ENCODE measurements at regions not wholly inside any gene's neighbourhood (a gene's known extent, or its start where the extent isn't known, plus 50 kb on each side); places are given as distances from the start of the nearest gene placed in this dataset.

- 0% methylated on average over 2 of the region's 2 CpGs for WGBS (ENCODE audit: insufficient coverage)
- Mint-ChIP-seq H3K27me3 (ENCODE audit: low read depth in 2 of 2) (peaks cover 4 to 8% of the 10 kb centered on the region in 2 donors), H3K27ac (no peak overlapping the region), H3K4me1 (peaks cover 0 to 6% of the 10 kb centered on the region in 2 donors), H3K9me3 (peaks cover 0 to 2% of the 10 kb centered on the region in 2 donors), H3K36me3 (no peaks in the 10 kb centered on the region), H3K4me3 (no peak overlapping the region)
- intact Hi-C loops (cut with micrococcal nuclease), result no loop called here
- Histone ChIP-seq H3K36me3 (ENCODE audit: control insufficient read depth, insufficient read depth, low read length) (no peaks in the 10 kb centered on the region), H3K27me3 (ENCODE audit: control insufficient read depth, insufficient read depth, low read length) (no peaks in the 10 kb centered on the region), H3K9me3 (ENCODE audit: control insufficient read depth, insufficient read depth, low read length) (no peaks in the 10 kb centered on the region), H3K4me1 (ENCODE audit: control insufficient read depth, insufficient read depth, low read length) (no peaks in the 10 kb centered on the region), H3K4me3 (ENCODE audit: low read length) (no peak overlapping the region), H3K27ac (ENCODE audit: low read length) (no peak overlapping the region)
- TF ChIP-seq, protein P1, sequence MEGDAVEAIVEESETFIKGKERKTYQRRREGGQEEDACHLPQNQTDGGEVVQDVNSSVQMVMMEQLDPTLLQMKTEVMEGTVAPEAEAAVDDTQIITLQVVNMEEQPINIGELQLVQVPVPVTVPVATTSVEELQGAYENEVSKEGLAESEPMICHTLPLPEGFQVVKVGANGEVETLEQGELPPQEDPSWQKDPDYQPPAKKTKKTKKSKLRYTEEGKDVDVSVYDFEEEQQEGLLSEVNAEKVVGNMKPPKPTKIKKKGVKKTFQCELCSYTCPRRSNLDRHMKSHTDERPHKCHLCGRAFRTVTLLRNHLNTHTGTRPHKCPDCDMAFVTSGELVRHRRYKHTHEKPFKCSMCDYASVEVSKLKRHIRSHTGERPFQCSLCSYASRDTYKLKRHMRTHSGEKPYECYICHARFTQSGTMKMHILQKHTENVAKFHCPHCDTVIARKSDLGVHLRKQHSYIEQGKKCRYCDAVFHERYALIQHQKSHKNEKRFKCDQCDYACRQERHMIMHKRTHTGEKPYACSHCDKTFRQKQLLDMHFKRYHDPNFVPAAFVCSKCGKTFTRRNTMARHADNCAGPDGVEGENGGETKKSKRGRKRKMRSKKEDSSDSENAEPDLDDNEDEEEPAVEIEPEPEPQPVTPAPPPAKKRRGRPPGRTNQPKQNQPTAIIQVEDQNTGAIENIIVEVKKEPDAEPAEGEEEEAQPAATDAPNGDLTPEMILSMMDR (IDR thresholded peaks at IDR 0.05), result no peak
- ATAC-seq (no peak), DNase-seq (no peak)
Observed at GRCh38 chrX:15170927-15171326, 99.0 kb downstream of the ASB9 start.

GRCh38 chrX:15167826-15168225 is 102.1 kb downstream of the ASB9 start:
- no peak for DNase-seq
- Mint-ChIP-seq H3K9me3 (peaks cover 0 to 4% of the 10 kb centered on the region in 2 donors), H3K36me3 (no peaks in the 10 kb centered on the region), H3K27ac (no peak overlapping the region), H3K4me3 (no peak overlapping the region), H3K27me3 (ENCODE audit: low read depth in 2 of 2) (peaks cover 4 to 8% of the 10 kb centered on the region in 2 donors), H3K4me1 (peaks cover 0 to 6% of the 10 kb centered on the region in 2 donors)
- H3K4me1 ChIP-seq (ENCODE audit: control insufficient read depth, insufficient read depth, low read length), result no peaks in the 10 kb centered on the region
- no peaks in the 10 kb centered on the region for H3K27me3 ChIP-seq (ENCODE audit: control insufficient read depth, insufficient read depth, low read length)
- H3K9me3 ChIP-seq (ENCODE audit: control insufficient read depth, insufficient read depth, low read length), result no peaks in the 10 kb centered on the region
- TF ChIP-seq, protein P1 (IDR thresholded peaks at IDR 0.05), result no peak
- H3K27ac ChIP-seq (ENCODE audit: low read length), result no peak overlapping the region
- H3K36me3 ChIP-seq (ENCODE audit: control insufficient read depth, insufficient read depth, low read length), result no peaks in the 10 kb centered on the region
- H3K4me3 ChIP-seq (ENCODE audit: low read length), result no peak overlapping the region
- intact Hi-C loops (cut with micrococcal nuclease), result no loop called here
- WGBS (ENCODE audit: insufficient coverage), result 97% methylated on average over 2 of the region's 3 CpGs
- ATAC-seq, result no peak

DNA sequence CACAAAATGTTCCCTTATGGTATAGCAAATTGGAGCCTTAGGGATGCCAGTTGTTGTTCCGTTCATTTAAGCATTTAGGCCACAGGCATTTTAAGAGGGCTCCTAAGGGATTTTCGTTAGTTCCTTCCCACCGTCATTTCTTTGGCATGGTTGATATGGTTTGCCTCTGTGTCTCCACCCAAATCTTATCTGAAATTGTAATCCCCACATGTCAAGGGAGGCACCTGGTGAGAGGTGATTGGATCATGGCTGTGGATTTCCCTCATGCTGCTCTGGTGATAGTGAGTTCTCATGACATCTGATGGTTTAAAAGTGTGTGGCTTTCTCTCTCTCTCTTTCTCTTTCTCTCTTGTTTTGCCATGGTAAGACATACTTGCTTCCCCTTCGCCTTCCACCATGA is 104.1 kb downstream of the ASB9 start:
- no peak for DNase-seq

GRCh38 chrX:15163131-15163530 is 106.8 kb downstream of the ASB9 start:
- TF ChIP-seq, protein P1 (IDR thresholded peaks at IDR 0.05), result no peak
- no peak overlapping the region for H3K4me3 Mint-ChIP-seq
- no peaks in the 10 kb centered on the region for H3K36me3 ChIP-seq (ENCODE audit: control insufficient read depth, insufficient read depth, low read length)
- no CpG with 5 or more reads among the region's 3 CpGs for WGBS (ENCODE audit: insufficient coverage)
- no peak overlapping the region for H3K4me3 ChIP-seq (ENCODE audit: low read length)
- intact Hi-C loops (cut with micrococcal nuclease), result no loop called here
- no peaks in the 10 kb centered on the region for H3K36me3 Mint-ChIP-seq
- H3K27ac ChIP-seq (ENCODE audit: low read length), result no peak overlapping the region
- H3K4me1 Mint-ChIP-seq, result peaks cover 0 to 8% of the 10 kb centered on the region in 2 donors
- H3K9me3 ChIP-seq (ENCODE audit: control insufficient read depth, insufficient read depth, low read length), result no peaks in the 10 kb centered on the region
- no peaks in the 10 kb centered on the region for H3K27me3 ChIP-seq (ENCODE audit: control insufficient read depth, insufficient read depth, low read length)
- peaks cover 5% of the 10 kb centered on the region for H3K4me1 ChIP-seq (ENCODE audit: control insufficient read depth, insufficient read depth, low read length)
- no peak for ATAC-seq
- H3K27me3 Mint-ChIP-seq (ENCODE audit: low read depth in 2 of 2), result peaks cover 0 to 10% of the 10 kb centered on the region in 2 donors
- no peak overlapping the region for H3K27ac Mint-ChIP-seq
- no peak for DNase-seq
- peaks cover 0 to 2% of the 10 kb centered on the region in 2 donors for H3K9me3 Mint-ChIP-seq

More for the DNA sequence above, 104.1 kb downstream of the ASB9 start:
- H3K9me3 Mint-ChIP-seq, result peaks cover 0 to 4% of the 10 kb centered on the region in 2 donors
- no peak overlapping the region for H3K4me3 Mint-ChIP-seq
- Histone ChIP-seq H3K9me3 (ENCODE audit: control insufficient read depth, insufficient read depth, low read length) (no peaks in the 10 kb centered on the region), H3K27me3 (ENCODE audit: control insufficient read depth, insufficient read depth, low read length) (no peaks in the 10 kb centered on the region), H3K36me3 (ENCODE audit: control insufficient read depth, insufficient read depth, low read length) (no peaks in the 10 kb centered on the region), H3K4me3 (ENCODE audit: low read length) (no peak overlapping the region), H3K27ac (ENCODE audit: low read length) (no peak overlapping the region), H3K4me1 (ENCODE audit: control insufficient read depth, insufficient read depth, low read length) (no peaks in the 10 kb centered on the region)
- intact Hi-C loops (cut with micrococcal nuclease), result no loop called here
- H3K36me3 Mint-ChIP-seq, result no peaks in the 10 kb centered on the region
- no peak for ATAC-seq
- peaks cover 0 to 3% of the 10 kb centered on the region in 2 donors for H3K4me1 Mint-ChIP-seq
- WGBS (ENCODE audit: insufficient coverage), result 100% methylated on average over 1 of the region's 4 CpGs
- TF ChIP-seq, protein P1 (IDR thresholded peaks at IDR 0.05), result no peak
- no peak overlapping the region for H3K27ac Mint-ChIP-seq
- peaks cover 0 to 4% of the 10 kb centered on the region in 2 donors for H3K27me3 Mint-ChIP-seq (ENCODE audit: low read depth in 2 of 2)

Measured in natural killer cell (primary cell).